ENCODE measurements at regions not wholly inside any gene's neighbourhood (a gene's known extent, or its start where the extent isn't known, plus 50 kb on each side); places are given as distances from the start of the nearest gene placed in this dataset.

GRCh38 chr3:106372806-106373190 is 504.0 kb upstream of the CBLB start:
- Histone ChIP-seq H3K27me3 (ENCODE audit: low read depth, low read length) (no peaks in the 10 kb centered on the region), H3K9ac (ENCODE audit: low read length) (no peak overlapping the region), H3K4me2 (ENCODE audit: low read length) (no peak overlapping the region), H3K27ac (ENCODE audit: low read length) (no peak overlapping the region), H4K20me1 (ENCODE audit: insufficient read depth, low read length) (no peaks in the 10 kb centered on the region), H3K4me3 (ENCODE audit: low read length) (no peak overlapping the region), H3K9me3 (ENCODE audit: insufficient read depth, low read length) (no peaks in the 10 kb centered on the region), H2AFZ (ENCODE audit: low read depth, low read length) (no peak overlapping the region), H3K79me2 (ENCODE audit: low read length) (no peaks in the 10 kb centered on the region), H3K4me1 (ENCODE audit: low read length) (no peaks in the 10 kb centered on the region), H3K36me3 (replicated peaks; ENCODE audit: low read depth, low read length) (no peaks in the 10 kb centered on the region)
- no peak for TF ChIP-seq CTCF (IDR thresholded peaks at IDR 0.05; ENCODE audit: low read depth, low read length)
- no peak for TF ChIP-seq EZH2phosphoT487 (IDR thresholded peaks at IDR 0.05; ENCODE audit: low read depth)

DNA sequence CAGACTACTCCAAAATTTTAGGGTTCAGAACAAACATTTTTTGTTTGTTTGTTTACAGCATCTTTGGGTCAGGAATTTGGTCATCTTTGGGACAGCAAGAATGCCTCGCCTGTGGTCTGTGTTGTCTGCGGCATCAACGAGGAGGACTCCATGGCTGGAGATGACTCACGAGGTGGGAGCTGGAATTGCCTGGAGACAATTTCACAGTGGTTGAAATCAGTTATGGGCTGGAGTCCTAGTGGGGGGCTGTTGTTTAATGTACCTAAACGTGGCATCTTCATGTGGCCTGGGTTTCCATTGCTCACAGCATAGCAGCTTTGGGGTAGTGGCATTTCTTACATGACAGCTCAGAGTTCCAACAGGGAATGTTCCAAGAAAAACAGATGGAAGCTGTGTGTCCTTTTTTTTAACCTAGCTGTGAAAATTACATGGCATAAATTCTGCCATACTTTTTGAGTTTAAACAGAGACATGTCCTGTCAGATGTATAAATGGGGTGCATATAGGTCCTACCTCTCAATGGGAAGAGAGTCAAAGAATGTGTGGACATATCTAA is 507.3 kb upstream of the CBLB start:
- H3K4me3 ChIP-seq (ENCODE audit: low read length) = no peak overlapping the region
- TF ChIP-seq EZH2phosphoT487 (IDR thresholded peaks at IDR 0.05; ENCODE audit: low read depth) (no peak), CTCF (IDR thresholded peaks at IDR 0.05; ENCODE audit: low read depth, low read length) (no peak)
- no peaks in the 10 kb centered on the region for H4K20me1 ChIP-seq (ENCODE audit: insufficient read depth, low read length)
- H3K79me2 ChIP-seq (ENCODE audit: low read length) = no peaks in the 10 kb centered on the region
- H3K9ac ChIP-seq (ENCODE audit: low read length) = no peak overlapping the region
- H3K4me1 ChIP-seq (ENCODE audit: low read length) = no peaks in the 10 kb centered on the region
- no peaks in the 10 kb centered on the region for H3K27me3 ChIP-seq (ENCODE audit: low read depth, low read length)
- no peak overlapping the region for H2AFZ ChIP-seq (ENCODE audit: low read depth, low read length)
- H3K27ac ChIP-seq (ENCODE audit: low read length) = no peak overlapping the region
- no peak overlapping the region for H3K4me2 ChIP-seq (ENCODE audit: low read length)
- no peaks in the 10 kb centered on the region for H3K9me3 ChIP-seq (ENCODE audit: insufficient read depth, low read length)
- no peaks in the 10 kb centered on the region for H3K36me3 ChIP-seq (replicated peaks; ENCODE audit: low read depth, low read length)

DNA sequence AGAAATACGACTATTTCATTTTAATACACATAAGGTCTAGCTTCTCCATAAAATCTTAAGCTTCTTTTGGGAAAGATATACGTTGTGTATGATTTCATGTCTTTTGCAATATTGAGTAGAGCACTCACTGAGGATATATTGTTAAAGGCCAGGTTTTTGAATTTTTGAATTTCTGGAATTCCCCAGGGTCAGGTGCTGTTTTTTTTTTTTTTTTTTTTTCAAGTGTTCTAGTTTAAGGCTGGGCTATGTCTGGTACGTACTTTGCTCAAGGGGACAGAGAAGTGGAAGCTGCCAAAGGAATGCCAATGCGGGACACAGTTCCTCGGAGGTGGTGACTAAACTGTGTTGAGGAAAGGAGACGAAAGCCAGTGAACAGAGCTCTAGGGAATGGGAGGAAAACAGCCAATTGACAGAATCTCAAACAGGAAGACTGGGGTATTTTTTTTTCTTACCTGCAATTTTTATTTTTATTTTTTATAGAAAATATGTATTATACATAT is 510.5 kb upstream of the CBLB start:
- Histone ChIP-seq H3K4me2 (ENCODE audit: low read length) (no peak overlapping the region), H3K4me3 (ENCODE audit: low read length) (no peak overlapping the region), H3K27me3 (ENCODE audit: low read depth, low read length) (no peaks in the 10 kb centered on the region), H3K79me2 (ENCODE audit: low read length) (no peaks in the 10 kb centered on the region), H3K9me3 (ENCODE audit: insufficient read depth, low read length) (no peaks in the 10 kb centered on the region), H4K20me1 (ENCODE audit: insufficient read depth, low read length) (no peaks in the 10 kb centered on the region), H3K36me3 (replicated peaks; ENCODE audit: low read depth, low read length) (no peaks in the 10 kb centered on the region), H3K9ac (ENCODE audit: low read length) (no peak overlapping the region), H2AFZ (ENCODE audit: low read depth, low read length) (no peak overlapping the region), H3K4me1 (ENCODE audit: low read length) (no peaks in the 10 kb centered on the region), H3K27ac (ENCODE audit: low read length) (no peak overlapping the region)
- TF ChIP-seq EZH2phosphoT487 (IDR thresholded peaks at IDR 0.05; ENCODE audit: low read depth) (no peak), CTCF (IDR thresholded peaks at IDR 0.05; ENCODE audit: low read depth, low read length) (no peak)

DNA sequence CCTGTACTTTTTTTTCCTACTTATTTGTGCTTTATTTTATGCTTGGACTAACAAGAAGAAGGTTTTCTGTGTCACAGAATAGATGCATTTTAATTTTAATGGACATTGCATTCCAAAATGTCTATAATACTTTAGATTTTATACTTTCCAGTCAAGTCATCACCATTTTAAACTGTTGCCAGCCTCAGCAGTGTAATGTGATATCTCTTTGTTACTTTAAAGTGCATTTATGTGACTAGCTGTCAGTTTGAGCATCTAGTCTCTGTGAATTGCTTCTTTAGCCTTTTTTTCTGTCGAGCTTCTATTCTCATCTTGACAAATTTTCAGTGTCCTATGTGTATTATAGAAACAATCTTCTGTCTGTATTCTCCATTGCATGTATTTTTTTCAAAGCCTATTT is 511.4 kb upstream of the CBLB start:
- H3K27ac ChIP-seq (ENCODE audit: low read length) = no peak overlapping the region
- H3K9me3 ChIP-seq (ENCODE audit: insufficient read depth, low read length) = no peaks in the 10 kb centered on the region; the same call in 1 of the 2 replicates
- H3K4me3 ChIP-seq (ENCODE audit: low read length) = no peak overlapping the region
- no peaks in the 10 kb centered on the region for H3K27me3 ChIP-seq (ENCODE audit: low read depth, low read length)
- H3K79me2 ChIP-seq (ENCODE audit: low read length) = no peaks in the 10 kb centered on the region
- no peaks in the 10 kb centered on the region for H3K36me3 ChIP-seq (replicated peaks; ENCODE audit: low read depth, low read length)
- no peak overlapping the region for H3K4me2 ChIP-seq (ENCODE audit: low read length)
- H3K9ac ChIP-seq (ENCODE audit: low read length) = no peak overlapping the region
- H3K4me1 ChIP-seq (ENCODE audit: low read length) = peaks cover under 1% of the 10 kb centered on the region
- H4K20me1 ChIP-seq (ENCODE audit: insufficient read depth, low read length) = no peaks in the 10 kb centered on the region
- no peak overlapping the region for H2AFZ ChIP-seq (ENCODE audit: low read depth, low read length)
- TF ChIP-seq CTCF (IDR thresholded peaks at IDR 0.05; ENCODE audit: low read depth, low read length) (no peak), EZH2phosphoT487 (IDR thresholded peaks at IDR 0.05; ENCODE audit: low read depth) (no peak)
